HG03060 (cell line): ENCODE measurements at regions not wholly inside any gene's neighbourhood (a gene's known extent, or its start where the extent isn't known, plus 50 kb on each side); places are given as distances from the start of the nearest gene placed in this dataset.

Experiments used
- ATAC-seq: cut with Tn5 transposase; IDR thresholded peaks from one replicate; pipeline ENCODE4 v1.9.1; 2021; ENCODE audit warnings: low read depth, moderate number of reproducible peaks; ENCODE audit not compliant: unreplicated experiment

DNA sequence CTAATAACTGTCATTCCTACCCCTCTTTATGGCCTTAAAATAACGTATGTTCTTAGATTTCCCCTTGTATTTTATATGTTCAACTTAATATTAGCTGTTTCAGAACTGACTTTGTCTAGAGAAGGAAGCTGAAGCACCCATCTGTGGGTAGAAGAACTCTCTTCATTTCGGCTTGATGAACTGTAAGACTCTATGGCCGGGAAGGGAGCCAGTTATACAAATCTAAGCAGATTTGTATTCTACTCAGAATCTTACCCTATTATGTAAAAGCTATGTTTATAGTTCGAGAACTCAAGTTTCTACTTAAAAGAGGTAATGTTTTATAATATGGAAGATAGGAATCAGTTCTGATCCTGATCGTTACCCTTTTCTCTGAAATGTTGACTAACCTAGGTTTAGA, 390.9 kb upstream of the PRICKLE1 start:
- no peak for ATAC-seq

DNA sequence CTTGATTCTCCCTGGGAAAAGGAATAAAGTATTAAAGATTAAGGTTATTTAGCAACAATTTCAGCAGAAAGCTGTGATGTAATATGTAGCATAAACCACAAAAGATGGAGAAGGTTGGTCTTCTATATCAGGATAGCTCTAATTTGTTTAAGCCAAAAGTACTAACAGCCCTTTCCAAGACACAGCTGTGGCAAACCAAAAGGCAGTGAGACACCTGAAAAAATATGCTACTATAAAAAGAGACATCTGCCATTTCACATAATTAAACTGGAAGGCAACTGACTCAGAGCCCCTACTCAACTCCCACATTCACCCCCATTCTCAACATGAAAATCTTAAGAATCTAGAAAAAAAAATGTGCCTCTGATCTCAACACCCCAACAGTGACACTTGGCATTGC, 390.2 kb upstream of the PRICKLE1 start:
- no peak for ATAC-seq

DNA sequence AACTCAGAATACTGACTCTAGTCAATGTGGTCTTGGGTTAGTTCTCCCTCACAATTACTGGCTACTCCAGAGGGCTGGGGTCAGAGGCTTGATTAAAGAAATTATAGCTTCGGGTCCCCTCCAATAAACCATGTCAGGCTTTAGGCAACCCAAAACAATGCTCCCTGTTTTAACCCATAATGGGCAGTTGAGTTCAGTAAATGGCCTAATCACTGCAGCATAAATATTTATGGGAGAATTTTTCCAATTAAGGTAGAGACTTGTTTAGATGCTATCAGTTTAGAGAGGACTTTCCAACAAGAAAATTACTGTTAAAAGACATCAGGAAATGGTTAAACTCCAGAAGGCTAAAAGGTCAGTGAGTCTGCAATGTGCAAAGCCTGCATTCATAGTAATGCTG, 389.2 kb upstream of the PRICKLE1 start:
- no peak for ATAC-seq

DNA sequence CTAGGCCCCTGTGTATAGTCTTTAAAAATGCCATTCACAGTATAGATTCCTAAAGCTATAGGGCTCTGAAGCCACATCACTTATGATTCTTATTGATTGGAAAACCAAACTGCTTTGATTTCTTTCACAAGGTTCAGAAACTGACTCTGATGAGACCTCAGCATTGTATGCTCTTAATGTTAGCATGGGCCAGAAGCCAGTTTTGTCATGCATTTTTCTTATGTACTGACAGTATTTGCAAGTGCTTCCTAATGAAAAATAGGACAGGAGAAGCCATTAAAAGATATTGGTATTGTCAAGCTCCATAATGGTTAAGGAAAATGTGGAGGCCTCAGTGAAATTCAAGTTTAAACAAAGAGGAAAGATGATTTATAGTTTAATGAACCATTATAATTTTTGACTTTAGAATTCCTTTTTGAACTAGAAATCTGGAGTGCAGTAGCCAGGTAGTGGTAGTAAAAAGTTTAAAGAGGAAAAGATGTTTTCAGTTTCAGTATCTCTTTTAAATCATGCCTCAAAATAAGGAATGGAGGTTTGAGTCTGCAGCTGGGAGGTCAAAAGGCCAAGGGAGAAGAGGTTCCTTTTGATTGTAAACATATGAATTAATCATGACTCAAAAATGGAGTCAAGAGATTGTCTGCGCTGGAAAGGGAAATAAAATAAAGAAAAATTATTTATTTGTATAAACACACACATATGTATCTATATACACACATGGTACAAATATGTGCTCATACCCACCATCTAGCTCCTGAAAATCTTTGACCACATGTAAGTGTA, 388.1 kb upstream of the PRICKLE1 start:
- ATAC-seq: no peak

DNA sequence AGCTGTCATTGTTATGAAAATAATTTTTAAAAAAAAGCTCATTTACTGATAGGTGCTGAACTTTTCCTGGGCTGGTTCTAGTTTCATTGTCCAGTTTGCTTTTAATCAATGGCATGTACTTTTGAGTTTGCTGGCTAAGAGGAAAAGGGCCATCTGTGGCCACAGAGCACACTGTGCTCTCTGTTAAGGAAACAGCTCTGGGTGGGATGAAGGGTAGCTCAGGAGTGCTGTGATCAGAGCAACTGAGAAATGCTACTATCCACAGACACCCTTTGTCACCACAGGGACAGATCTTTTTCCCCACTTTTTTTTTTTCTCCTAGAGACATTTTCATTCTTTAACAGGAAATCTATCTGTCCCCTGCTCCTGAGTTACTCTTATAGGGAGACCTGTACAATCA, 387.1 kb upstream of the PRICKLE1 start:
- no peak for ATAC-seq

DNA sequence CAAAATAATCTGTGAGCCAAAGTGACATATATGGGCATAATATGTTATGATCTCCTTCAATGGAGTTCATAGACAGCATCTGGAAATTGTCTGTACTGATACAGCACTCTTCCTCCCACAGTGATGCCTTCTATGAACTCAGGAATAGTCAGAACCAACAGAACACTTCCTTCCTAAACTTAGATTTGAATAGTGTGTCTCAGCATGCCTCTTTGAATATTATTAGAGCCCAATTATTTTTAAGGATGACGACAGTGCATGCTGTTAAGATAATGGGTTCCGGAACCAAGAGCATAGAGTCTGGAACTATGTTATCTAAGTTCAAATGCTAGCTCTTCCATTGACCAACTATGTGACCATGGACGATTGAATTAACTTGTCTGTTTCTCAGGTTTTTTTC, 386.6 kb upstream of the PRICKLE1 start:
- ATAC-seq: no peak

DNA sequence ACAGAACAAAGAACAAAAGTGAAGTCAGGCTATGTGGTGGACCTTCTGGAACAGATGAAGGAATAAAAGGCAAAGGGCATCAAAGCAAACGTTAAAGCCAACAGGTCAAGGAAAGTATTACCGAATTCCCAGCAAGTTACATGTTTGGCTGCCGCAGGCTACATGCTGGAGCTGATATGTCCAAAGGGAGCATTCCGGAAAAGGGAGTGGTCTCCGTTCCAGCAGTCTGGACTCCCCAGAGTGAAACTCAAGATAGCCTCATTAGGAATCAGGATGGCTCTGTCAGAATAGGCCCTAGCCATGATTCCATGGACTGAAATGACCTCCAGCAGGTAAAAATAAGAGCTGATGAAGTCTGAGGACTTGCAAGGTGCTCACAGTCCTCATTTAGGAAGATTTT, 379.8 kb upstream of the PRICKLE1 start:
- ATAC-seq: no peak

DNA sequence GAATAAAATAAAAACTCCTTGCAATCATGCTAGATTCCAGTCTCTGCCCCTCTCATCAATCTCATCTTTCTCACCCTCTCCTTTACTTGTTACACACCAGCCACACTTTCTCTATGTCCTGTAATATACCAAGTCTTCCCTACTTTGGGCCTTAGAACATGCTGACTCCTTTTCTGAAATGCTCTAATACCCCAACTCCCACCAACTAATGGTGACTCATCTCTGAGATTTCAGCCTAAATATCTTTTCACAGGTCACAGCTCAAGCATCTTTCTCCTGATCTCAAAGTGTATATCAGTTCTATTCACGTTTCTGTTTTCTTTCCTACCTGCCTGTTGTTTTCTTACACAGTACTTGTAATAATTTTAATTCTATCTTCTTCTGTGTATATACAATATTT, 378.9 kb upstream of the PRICKLE1 start:
- no peak for ATAC-seq

DNA sequence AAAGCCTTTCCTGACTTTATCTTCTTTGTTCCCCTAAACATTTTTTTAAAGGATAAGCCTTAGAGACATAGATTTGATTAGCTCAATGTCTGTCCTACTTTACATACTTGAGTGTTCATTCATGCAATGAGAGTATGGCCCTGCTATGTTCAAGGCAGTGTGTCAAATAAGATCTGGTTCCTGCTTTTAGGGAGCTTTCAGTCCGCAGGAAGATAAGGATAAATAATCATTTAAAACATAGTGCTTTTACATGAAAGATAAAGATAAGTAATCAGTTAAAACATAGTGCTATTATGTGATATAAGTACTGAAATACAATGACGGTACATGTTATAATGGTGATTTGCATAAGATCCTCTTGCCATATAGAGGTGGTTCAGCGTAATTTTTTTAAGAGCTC, 378.3 kb upstream of the PRICKLE1 start:
- no peak for ATAC-seq

DNA sequence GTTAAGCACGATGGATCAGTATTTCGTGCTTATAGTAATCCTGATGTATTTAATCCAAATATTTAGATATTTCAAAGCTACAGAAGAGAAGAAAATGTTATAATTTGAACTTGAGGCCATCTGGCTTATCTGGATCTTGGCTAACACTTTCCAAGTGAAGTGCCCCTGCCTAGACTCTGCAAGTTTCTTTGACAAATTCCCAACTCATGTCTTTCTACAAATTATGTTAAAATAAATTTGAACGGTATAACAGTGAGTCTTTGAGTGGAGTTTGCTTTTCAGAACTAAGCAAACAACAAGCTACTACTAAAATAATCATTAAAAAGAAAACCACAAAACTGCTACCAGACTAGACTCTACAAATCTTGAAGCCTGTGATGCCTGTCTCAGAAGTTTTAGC, 374.4 kb upstream of the PRICKLE1 start:
- no peak for ATAC-seq

DNA sequence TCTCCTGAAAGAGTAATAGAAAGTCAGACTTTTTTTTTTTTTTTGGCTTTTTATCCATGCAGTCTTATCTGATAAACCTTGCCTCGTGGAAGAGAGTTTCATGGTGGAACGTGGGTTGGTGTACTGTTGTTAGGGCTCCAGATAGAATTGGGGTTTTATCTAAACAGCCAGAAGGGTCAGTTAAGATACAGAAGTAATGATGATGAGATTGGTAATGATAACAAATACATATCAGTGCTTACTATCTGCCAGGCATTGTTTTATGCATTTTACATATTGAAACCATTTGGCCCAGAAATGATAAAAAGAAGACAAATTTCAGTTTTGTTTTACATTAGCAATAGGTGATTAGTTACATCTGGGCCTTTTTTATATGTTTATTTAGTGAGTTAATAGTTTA, 372.8 kb upstream of the PRICKLE1 start:
- ATAC-seq: no peak

DNA sequence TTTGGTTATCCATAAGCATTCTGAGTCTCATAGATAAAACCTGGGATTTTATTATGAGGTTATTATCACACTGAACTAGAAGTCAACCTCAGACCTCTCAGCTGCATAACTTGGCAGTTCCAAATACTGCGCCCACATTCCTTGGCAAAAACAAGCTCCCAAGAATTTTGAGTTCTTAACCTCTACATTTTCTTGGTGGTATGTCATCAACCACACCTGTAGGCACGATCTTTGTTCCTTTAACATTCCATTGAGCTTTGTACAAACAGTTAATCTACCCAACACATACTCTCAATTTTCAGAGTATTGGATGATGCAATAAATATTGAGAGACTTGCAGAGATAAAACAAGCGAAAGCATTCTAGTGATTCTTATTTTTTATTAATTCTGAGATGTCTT, 371.8 kb upstream of the PRICKLE1 start:
- ATAC-seq: no peak

DNA sequence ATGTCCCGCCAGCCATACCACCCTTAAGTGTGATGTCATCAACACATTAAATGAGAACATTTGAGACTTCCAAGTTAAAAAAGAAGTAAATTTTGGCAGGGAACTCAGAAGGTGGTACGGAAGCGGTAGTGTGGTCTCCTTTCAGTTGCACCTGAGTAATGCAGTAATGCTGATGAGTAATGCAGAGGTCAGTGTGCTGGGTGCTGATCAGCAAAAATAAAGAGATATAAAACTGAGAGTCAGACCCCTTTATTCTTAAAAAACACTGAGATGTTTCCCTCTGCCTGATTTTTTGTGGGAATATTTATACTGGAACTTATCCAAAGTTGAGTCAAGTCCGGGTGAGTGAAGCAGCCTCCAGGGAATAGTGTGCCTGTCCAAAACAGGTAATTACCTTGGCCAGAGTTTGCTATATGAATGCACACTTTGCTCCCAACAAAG, 370.6 kb upstream of the PRICKLE1 start:
- no peak for ATAC-seq

DNA sequence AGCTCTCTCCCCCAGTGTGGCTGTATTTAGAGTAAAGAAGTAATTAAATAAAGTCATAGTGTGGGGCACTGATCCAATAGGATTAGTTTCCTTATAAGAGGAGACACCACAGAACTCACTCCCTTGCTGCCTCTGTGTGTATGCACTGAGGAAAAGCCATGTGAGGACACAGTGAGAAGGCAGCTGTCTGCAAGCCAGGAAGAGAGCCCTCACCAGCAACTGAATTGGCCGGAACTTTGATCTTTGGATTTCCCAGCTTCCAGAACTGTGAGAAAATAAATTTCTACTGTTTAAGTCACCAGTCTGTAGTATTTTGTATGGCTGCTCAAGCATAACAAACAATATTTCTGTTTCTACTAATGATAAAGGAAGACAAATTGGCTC, 368.7 kb upstream of the PRICKLE1 start:
- ATAC-seq: no peak

DNA sequence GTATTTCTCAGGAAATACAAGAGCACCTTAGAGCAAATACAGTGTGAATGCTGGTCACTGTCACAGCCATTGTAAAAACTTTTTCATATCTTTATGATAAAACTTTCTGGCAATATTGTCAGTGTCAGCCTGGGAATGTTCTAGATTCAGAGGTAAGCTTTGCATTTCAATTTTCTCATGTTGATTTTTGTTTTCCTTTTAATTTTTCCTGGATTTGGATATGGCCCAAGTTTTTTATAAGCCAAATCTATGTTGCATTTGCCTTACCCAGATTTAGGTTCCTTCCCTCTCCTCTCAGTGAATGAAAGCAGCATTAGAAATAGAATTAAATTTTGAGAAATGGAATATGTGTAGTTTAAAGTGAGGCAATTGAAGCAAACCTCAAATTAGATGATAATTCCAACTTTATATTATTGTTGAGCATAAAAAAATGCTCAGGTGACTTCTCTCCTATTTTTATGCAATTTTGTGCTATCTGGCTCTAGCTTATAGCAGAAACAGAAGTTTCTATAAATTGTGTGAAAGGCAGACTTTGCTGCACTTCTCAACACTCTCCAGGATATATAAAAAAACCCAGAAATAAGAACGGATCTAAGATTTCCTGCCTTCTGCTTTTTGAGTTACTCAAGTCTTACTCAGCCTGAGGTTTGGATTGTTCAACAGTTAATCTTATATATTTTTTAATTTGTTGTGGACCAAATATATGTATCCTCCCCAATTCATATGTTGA, 368.2 kb upstream of the PRICKLE1 start:
- no peak for ATAC-seq

DNA sequence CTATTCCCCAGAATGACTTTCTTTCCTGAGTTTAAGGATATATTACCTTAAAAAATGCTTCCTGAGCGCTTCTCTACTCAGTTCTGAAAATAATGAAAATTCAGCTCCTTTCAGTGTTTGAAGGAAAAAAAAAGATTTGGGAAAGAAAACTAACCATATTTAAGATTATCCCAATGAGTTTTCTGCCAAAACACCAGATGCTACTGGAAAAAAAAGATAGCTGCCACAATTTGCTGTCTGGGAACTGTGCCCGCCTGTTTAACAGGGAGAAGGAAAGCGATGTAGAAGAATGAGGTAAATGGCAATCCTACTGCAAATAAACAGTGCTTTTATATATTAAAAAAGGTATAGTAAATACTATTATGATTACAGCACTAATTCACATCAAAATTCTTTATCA, 367.6 kb upstream of the PRICKLE1 start:
- no peak for ATAC-seq

DNA sequence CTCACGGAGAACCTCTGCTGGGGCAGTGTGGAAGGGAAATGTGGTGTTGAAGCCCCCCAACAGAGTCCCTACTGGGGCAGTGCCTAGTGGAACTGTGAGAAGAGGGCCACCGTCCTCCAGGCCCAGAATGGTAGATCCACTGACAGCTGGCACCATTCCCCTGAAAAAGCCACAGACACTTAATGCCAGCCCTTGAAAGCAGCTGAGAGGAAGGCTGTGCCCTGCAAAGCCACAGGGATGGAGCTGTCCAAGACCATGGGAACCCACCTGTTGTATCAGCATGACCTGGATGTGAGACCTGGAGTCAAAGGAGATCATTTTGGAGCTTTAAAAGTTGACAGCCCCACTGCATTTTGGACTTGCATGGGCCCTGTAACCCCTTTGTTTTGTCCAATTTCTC, 363.5 kb upstream of the PRICKLE1 start:
- no peak for ATAC-seq

DNA sequence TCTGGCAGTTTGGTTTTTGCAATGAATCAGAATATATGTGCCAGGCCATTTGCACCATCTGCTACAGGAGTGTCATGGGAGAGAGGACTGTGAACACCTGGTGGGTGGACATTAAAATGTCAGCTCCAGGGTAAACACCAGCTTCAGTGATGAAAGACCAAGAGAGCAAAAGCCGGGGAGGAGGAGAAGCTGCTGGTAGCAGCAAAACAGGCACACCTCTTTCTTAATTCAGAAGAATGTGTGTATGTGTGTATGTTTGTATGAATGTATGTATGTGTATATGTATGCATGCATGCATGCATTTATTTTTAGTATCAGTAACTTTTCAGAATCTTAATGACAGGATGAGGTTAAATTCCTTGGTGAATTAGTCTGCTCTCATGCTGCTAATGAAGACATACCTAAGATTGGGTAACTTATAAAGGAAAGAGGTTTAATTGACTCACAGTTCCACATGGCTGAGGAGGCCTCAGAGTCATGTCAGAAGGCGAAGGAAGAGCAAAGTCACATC, 357.4 kb upstream of the PRICKLE1 start:
- no peak for ATAC-seq

DNA sequence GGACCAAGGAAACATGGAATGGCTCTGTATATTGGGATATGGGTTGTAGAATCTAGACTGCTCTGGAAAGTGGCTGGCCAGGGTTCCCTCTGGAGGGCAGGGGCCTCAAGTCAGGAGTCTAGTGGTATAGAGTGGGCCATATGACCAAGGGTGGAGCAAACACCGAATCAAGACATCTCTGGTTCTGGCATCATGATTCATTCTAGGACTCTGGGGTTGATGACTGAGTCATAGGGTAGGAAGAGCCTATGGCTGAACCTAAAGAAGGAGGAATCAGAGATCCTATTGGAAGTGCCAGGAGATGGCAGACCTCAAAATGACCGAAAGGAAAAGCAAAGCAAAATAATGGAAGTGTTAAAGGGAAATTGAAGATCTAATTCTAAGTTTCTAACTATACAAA, 356.4 kb upstream of the PRICKLE1 start:
- no peak for ATAC-seq

DNA sequence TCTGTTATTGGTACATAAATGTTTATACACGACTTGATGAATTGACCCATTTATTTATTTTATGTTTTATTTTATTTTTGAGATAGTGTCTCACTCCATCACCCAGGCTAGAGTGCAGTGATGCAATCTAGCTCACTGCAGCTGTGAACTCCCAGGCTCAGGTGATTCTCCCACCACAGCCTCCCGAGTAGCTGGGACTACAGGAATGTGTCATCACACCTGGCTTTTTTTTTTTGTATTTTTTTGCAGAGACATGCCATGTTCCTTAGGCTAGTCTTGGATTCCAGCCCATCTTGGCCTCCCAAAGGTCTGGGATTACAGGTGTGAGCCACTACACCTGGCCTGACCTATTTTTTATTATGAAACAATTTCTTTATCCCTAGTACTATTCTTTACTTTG, 355.0 kb upstream of the PRICKLE1 start:
- no peak for ATAC-seq

DNA sequence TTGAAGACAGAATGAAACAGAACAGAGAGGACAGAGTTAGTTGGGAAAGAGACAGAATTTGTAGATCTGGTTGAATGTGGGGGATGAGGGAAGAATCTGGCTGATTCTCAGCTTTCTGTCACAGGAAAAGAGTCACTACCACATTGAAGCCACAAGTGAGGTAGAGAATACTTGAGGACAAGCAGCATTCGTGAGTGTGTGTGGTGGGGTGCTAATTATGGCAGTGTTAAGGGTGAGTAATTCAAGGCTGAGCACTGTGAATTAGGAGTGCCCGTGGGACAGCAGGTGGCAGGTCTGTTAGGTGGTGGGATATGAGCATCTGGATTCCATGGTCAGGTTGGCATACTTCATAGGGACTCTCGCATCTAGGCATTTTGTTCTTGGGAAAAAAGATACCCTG, 347.4 kb upstream of the PRICKLE1 start:
- no peak for ATAC-seq

DNA sequence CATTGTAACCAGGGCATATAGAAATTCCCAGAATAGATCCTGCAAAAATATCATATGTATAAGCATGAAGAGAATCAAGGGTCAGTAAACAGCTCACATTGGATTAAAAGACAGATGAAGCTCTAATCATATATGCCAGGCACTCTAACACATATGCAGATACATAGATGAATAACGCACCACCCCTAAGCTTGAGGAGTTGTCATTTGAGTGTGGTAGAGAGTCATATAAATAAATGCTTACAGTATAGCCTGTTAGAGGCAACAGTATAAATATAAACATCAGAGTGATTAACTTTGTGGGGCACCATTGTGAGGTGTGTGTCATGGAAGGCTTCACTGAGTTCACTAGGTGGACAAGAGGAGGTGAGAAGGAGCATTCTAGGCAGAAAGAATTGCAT, 346.7 kb upstream of the PRICKLE1 start:
- ATAC-seq: no peak
